ENCODE measurements at regions not wholly inside any gene's neighbourhood (a gene's known extent, or its start where the extent isn't known, plus 50 kb on each side); places are given as distances from the start of the nearest gene placed in this dataset.

GRCh38 chr16:80174416-80174815 is 366.4 kb upstream of the DYNLRB2 start:
- ChIA-PET CTCF (no interaction called here), POLR2A (no interaction called here)
- Histone ChIP-seq H3K79me2 (ENCODE audit: control insufficient read depth, insufficient read depth, low read length) (no peaks in the 10 kb centered on the region), H3K4me3 (replicated peaks in 1 of 3; ENCODE audit: insufficient read depth in 1 of 3, low read depth in 1 of 3, low read length in 3 of 3) (no peak overlapping the region), H4K20me1 (replicated peaks; ENCODE audit: control insufficient read depth, extremely low read depth, insufficient read depth, low read length) (no peaks in the 10 kb centered on the region), H3K27ac (ENCODE audit: insufficient read depth, low read depth, low read length) (peak overlapping the region; percentile 32), H3K9me3 (replicated peaks; ENCODE audit: control insufficient read depth, insufficient read depth, low read length) (no peaks in the 10 kb centered on the region), H3K4me2 (ENCODE audit: insufficient read depth, low read length) (no peak overlapping the region), H3K9me1 (replicated peaks; ENCODE audit: control insufficient read depth, extremely low read depth, insufficient read depth, low read length) (no peaks in the 10 kb centered on the region), H3K36me3 (ENCODE audit: control insufficient read depth in 2 of 2, extremely low read depth in 1 of 2, insufficient read depth in 2 of 2, low read length in 2 of 2) (no peaks in the 10 kb centered on the region), H3K27me3 (ENCODE audit: control insufficient read depth in 2 of 2, insufficient read depth in 2 of 2, low read length in 2 of 2) (no peaks in the 10 kb centered on the region), H3K4me1 (ENCODE audit: control insufficient read depth, extremely low read depth, insufficient read depth, low read length) (peaks cover 2% of the 10 kb centered on the region), H3K9ac (replicated peaks; ENCODE audit: extremely low read depth, insufficient read depth, low read length) (no peak overlapping the region), H2AFZ (ENCODE audit: low read depth, low read length) (peak overlapping the region; percentile 34)
- DNase-seq (ENCODE audit: low read depth, low spot score) (no peak), FAIRE-seq (no peak)
- TF ChIP-seq MYC (IDR thresholded peaks at IDR 0.05; ENCODE audit: low read depth, low read length), result no peak
- TF ChIP-seq FOS (IDR thresholded peaks at IDR 0.05; ENCODE audit: borderline replicate concordance, insufficient read depth, low read length), result peak; percentile 53
- no peak for TF ChIP-seq POLR2AphosphoS5 (IDR thresholded peaks at IDR 0.05; ENCODE audit: insufficient read depth, low read depth, low read length)
- TF ChIP-seq GATA2 (IDR thresholded peaks at IDR 0.05; ENCODE audit: insufficient read depth, insufficient read length, low read depth, low read length), result no peak
- no peak for TF ChIP-seq POLR2A (IDR thresholded peaks at IDR 0.05; ENCODE audit: low read depth, low read length)
- dilution Hi-C loops (cut with MboI; ENCODE audit: extremely low pct_ligation_motif_present, low sequenced_read_pairs), result no loop called here
- intact Hi-C loops (cut with micrococcal nuclease), result no loop called here
- no TSS peak for BruUV-seq (replicated peaks)

GRCh38 chr16:80171746-80172145 is 369.0 kb upstream of the DYNLRB2 start:
- no peak overlapping the region for H3K9ac ChIP-seq (replicated peaks; ENCODE audit: extremely low read depth, insufficient read depth, low read length)
- H3K4me1 ChIP-seq (ENCODE audit: control insufficient read depth, extremely low read depth, insufficient read depth, low read length), result peaks cover 2% of the 10 kb centered on the region
- DNase-seq (ENCODE audit: low read depth, low spot score), result no peak
- no peaks in the 10 kb centered on the region for H4K20me1 ChIP-seq (replicated peaks; ENCODE audit: control insufficient read depth, extremely low read depth, insufficient read depth, low read length)
- H3K4me3 ChIP-seq (replicated peaks in 1 of 3; ENCODE audit: insufficient read depth in 1 of 3, low read depth in 1 of 3, low read length in 3 of 3), result no peak overlapping the region
- H3K27me3 ChIP-seq (ENCODE audit: control insufficient read depth in 2 of 2, insufficient read depth in 2 of 2, low read length in 2 of 2), result no peaks in the 10 kb centered on the region
- TF ChIP-seq EZH2 (IDR thresholded peaks at IDR 0.05; ENCODE audit: borderline replicate concordance, low read depth, low read length, severe bottlenecking) (no peak), MYC (IDR thresholded peaks at IDR 0.05; ENCODE audit: low read depth, low read length) (no peak), JUN (IDR thresholded peaks at IDR 0.05; ENCODE audit: borderline replicate concordance, insufficient read depth, insufficient read length, low read depth) (no peak), FOS (IDR thresholded peaks at IDR 0.05; ENCODE audit: borderline replicate concordance, insufficient read depth, low read length) (no peak), MAX (IDR thresholded peaks at IDR 0.05; ENCODE audit: insufficient read depth, insufficient read length) (no peak), GATA2 (IDR thresholded peaks at IDR 0.05; ENCODE audit: insufficient read depth, insufficient read length, low read depth, low read length) (no peak), POLR2AphosphoS5 (IDR thresholded peaks at IDR 0.05; ENCODE audit: insufficient read depth, low read depth, low read length) (no peak), POLR2A (IDR thresholded peaks at IDR 0.05; ENCODE audit: low read depth, low read length) (no peak)
- TF ChIP-seq, protein P1, sequence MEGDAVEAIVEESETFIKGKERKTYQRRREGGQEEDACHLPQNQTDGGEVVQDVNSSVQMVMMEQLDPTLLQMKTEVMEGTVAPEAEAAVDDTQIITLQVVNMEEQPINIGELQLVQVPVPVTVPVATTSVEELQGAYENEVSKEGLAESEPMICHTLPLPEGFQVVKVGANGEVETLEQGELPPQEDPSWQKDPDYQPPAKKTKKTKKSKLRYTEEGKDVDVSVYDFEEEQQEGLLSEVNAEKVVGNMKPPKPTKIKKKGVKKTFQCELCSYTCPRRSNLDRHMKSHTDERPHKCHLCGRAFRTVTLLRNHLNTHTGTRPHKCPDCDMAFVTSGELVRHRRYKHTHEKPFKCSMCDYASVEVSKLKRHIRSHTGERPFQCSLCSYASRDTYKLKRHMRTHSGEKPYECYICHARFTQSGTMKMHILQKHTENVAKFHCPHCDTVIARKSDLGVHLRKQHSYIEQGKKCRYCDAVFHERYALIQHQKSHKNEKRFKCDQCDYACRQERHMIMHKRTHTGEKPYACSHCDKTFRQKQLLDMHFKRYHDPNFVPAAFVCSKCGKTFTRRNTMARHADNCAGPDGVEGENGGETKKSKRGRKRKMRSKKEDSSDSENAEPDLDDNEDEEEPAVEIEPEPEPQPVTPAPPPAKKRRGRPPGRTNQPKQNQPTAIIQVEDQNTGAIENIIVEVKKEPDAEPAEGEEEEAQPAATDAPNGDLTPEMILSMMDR (IDR thresholded peaks at IDR 0.05; ENCODE audit: extremely low read depth in 1 of 2, insufficient read depth in 1 of 2, low read depth in 1 of 2, low read length in 2 of 2), result no peak
- H3K79me2 ChIP-seq (ENCODE audit: control insufficient read depth, insufficient read depth, low read length), result no peaks in the 10 kb centered on the region
- H2AFZ ChIP-seq (ENCODE audit: low read depth, low read length), result no peak overlapping the region
- no peaks in the 10 kb centered on the region for H3K36me3 ChIP-seq (ENCODE audit: control insufficient read depth in 2 of 2, extremely low read depth in 1 of 2, insufficient read depth in 2 of 2, low read length in 2 of 2)
- no peaks in the 10 kb centered on the region for H3K9me3 ChIP-seq (replicated peaks; ENCODE audit: control insufficient read depth, insufficient read depth, low read length)
- no peak for FAIRE-seq
- ChIA-PET POLR2A (no interaction called here), CTCF (interaction anchor here (1.6 kb wide), 1 partner anchor 18 kb away, joined by 4 read pairs; no protein-coding TSS in a partner anchor)
- no peak overlapping the region for H3K4me2 ChIP-seq (ENCODE audit: insufficient read depth, low read length)
- intact Hi-C loops (cut with micrococcal nuclease), result no loop called here
- H3K9me1 ChIP-seq (replicated peaks; ENCODE audit: control insufficient read depth, extremely low read depth, insufficient read depth, low read length), result no peaks in the 10 kb centered on the region
- dilution Hi-C loops (cut with MboI; ENCODE audit: extremely low pct_ligation_motif_present, low sequenced_read_pairs), result no loop called here
- H3K27ac ChIP-seq (ENCODE audit: insufficient read depth, low read depth, low read length), result no peak overlapping the region
- no TSS peak for BruUV-seq (replicated peaks)

Measured in endothelial cell of umbilical vein (primary cell).